AG04449 (cell line): ENCODE measurements at regions not wholly inside any gene's neighbourhood (a gene's known extent, or its start where the extent isn't known, plus 50 kb on each side); places are given as distances from the start of the nearest gene placed in this dataset.

Experiments
- CTCF ChIA-PET: fragments of 350-600 bp; formaldehyde crosslinking; extraction: SDS; loops from one replicate; lab custom pipeline; 2021; ENCODE audit warnings: antibody characterized with exemption; lab: Yijun Ruan, JAX
- POLR2A ChIA-PET: fragments of 400-600, 350-600 bp; formaldehyde crosslinking; extraction: SDS; loops from one replicate; lab custom pipeline; 2020; ENCODE audit warnings: antibody characterized with exemption, inconsistent platforms; lab: Yijun Ruan, JAX
- DNase-seq: peaks from one replicate; pipeline ENCODE4 v3.0.0-alpha.2; 2010; ENCODE audit warnings: low read depth, low spot score
- H3K4me3 ChIP-seq: 2 replicates; pipeline ENCODE4 v1.5.1; 2011; ENCODE audit warnings: low read depth, mild to moderate bottlenecking, control low read depth, low read length
- CTCF ChIP-seq: IDR thresholded peaks from one replicate; pipeline ENCODE4 v1.5.1; 2011; ENCODE audit warnings: mild to moderate bottlenecking, moderate library complexity, low read length, control low read depth, inconsistent platforms; ENCODE audit not compliant: insufficient read depth; ENCODE audit errors: missing control alignments

- no peak for DNase-seq
- CTCF ChIA-PET, result no interaction called here
- no peak overlapping the region for H3K4me3 ChIP-seq
- TF ChIP-seq CTCF, result no peak
- POLR2A ChIA-PET, result no interaction called here
These were observed 970.2 kb downstream of the SORCS3 start for GRCh38 chr10:105611244-105611798.

- DNase-seq, result no peak
- POLR2A ChIA-PET, result no interaction called here
- CTCF ChIA-PET, result no interaction called here
- TF ChIP-seq CTCF, result no peak
- H3K4me3 ChIP-seq, result no peak overlapping the region
These were observed 968.4 kb downstream of the SORCS3 start for GRCh38 chr10:105609451-105609850.

GRCh38 chr10:105605918-105606317 lies 964.8 kb downstream of the SORCS3 start:
- CTCF ChIA-PET, result interaction anchor here (0.7 kb wide), 1 partner anchor 8 kb away, joined by 3 read pairs; no protein-coding TSS in a partner anchor

GRCh38 chr10:105605104-105605503 lies 964.0 kb downstream of the SORCS3 start:
- no peak for DNase-seq
- ChIA-PET CTCF (interaction anchor here (0.7 kb wide), 1 partner anchor 8 kb away, joined by 3 read pairs; no protein-coding TSS in a partner anchor), POLR2A (no interaction called here)
- no peak for TF ChIP-seq CTCF
- no peak overlapping the region for H3K4me3 ChIP-seq

More at GRCh38 chr10:105605918-105606317, 964.8 kb downstream of the SORCS3 start:
- TF ChIP-seq CTCF, result no peak
- H3K4me3 ChIP-seq, result no peak overlapping the region
- POLR2A ChIA-PET, result no interaction called here
- DNase-seq, result no peak

- no peak overlapping the region for H3K4me3 ChIP-seq
- POLR2A ChIA-PET, result no interaction called here
- CTCF ChIA-PET, result no interaction called here
- no peak for TF ChIP-seq CTCF
- DNase-seq, result no peak
These were observed 957.1 kb downstream of the SORCS3 start for GRCh38 chr10:105598207-105598606.

- H3K4me3 ChIP-seq, result no peak overlapping the region
- POLR2A ChIA-PET, result no interaction called here
- DNase-seq, result no peak
- TF ChIP-seq CTCF, result no peak
- CTCF ChIA-PET, result no interaction called here
These were observed 956.2 kb downstream of the SORCS3 start for GRCh38 chr10:105597312-105597711.
